Peyer's patch (tissue), 4 donors: ENCODE measurements at regions not wholly inside any gene's neighbourhood (a gene's known extent, or its start where the extent isn't known, plus 50 kb on each side); places are given as distances from the start of the nearest gene placed in this dataset.

ENCODE experiments used
- POLR2A ChIP-seq, 2 donors: fragments of 450-650 bp; IDR thresholded peaks; one replicate each; pipeline ENCODE4 v1.5.1; 2017; ENCODE audit warnings: antibody characterized with exemption in 2 of 2, mild to moderate bottlenecking in 2 of 2, moderate library complexity in 2 of 2
- TF ChIP-seq, protein P1 (sequence below), 6 experiments: fragments of 450-650 bp in 4 of 6; fragments of 200-600 bp in 2 of 6; sonication (generic) in 1 of 6; IDR thresholded peaks; one replicate each; pipeline ENCODE4 v1.5.1; 2017 to 2019; ENCODE audit warnings: antibody characterized with exemption in 6 of 6, mild to moderate bottlenecking in 3 of 6, moderate library complexity in 1 of 6

- TF ChIP-seq, protein P1, sequence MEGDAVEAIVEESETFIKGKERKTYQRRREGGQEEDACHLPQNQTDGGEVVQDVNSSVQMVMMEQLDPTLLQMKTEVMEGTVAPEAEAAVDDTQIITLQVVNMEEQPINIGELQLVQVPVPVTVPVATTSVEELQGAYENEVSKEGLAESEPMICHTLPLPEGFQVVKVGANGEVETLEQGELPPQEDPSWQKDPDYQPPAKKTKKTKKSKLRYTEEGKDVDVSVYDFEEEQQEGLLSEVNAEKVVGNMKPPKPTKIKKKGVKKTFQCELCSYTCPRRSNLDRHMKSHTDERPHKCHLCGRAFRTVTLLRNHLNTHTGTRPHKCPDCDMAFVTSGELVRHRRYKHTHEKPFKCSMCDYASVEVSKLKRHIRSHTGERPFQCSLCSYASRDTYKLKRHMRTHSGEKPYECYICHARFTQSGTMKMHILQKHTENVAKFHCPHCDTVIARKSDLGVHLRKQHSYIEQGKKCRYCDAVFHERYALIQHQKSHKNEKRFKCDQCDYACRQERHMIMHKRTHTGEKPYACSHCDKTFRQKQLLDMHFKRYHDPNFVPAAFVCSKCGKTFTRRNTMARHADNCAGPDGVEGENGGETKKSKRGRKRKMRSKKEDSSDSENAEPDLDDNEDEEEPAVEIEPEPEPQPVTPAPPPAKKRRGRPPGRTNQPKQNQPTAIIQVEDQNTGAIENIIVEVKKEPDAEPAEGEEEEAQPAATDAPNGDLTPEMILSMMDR (IDR thresholded peaks at IDR 0.05): no peak
- no peak for TF ChIP-seq POLR2A (IDR thresholded peaks at IDR 0.05)
Observed at GRCh38 chr4:138401334-138401733, 159.2 kb upstream of the SLC7A11 start.
